ENCODE measurements at regions not wholly inside any gene's neighbourhood (a gene's known extent, or its start where the extent isn't known, plus 50 kb on each side); places are given as distances from the start of the nearest gene placed in this dataset.
"Not testable (repeated sequence)": the region's sequence is repeated elsewhere in the genome, so short reads cannot be mapped to it uniquely, and the experiment has no call there.

DNA sequence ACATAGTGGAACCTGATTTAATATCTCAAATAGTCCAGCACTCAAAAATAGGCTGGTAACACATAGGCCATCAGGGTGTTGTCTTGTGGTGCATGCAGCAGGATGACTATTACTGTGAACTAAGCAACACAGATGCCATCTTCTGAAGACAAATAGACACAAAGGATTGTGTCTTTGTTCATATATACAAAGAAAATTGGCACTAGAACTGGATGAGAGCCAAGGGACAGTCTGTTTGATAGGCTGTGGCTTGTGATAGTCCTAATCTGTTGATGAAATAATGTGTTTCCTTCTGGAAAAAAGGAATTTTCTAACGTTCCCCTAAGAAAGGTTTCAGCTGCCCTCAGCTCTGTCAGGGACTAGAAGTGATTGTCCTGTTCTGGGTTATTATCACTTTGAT is 129.8 kb downstream of the TPBG start:
- ATAC-seq = no peak

DNA sequence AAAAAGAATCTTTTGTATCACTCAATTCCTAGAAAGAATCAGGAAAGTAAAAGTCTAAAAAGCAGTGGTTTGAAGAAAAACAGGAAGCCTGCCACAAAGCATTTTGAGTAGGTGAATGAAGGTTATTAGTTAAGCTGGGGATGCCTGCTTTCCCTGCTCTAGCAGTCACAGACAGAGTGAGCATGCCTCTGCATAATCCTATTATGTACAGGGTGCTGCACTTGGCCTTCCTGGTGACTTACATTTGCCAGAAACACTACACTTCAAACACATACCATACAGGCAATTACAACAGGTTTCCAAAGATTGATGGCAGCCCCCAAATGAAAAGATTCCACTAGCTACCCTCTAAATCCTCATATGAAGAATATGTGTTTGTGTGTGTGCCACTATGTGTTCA is 130.8 kb downstream of the TPBG start:
- intact Hi-C loops (cut with DNase I) = no loop called here
- ATAC-seq (no peak), DNase-seq (no peak)

More for the DNA sequence above, 129.8 kb downstream of the TPBG start:
- Histone ChIP-seq H3K36me3 (no peaks in the 10 kb centered on the region), H3K9me3 (peaks cover 0 to 25% (median 2%) of the 10 kb centered on the region in 11 donors), H3K4me1 (no peaks in the 10 kb centered on the region), H3K27me3 (no peaks in the 10 kb centered on the region), H3K4me3 (no peak overlapping the region), H3K27ac (no peak overlapping the region)
- DNase-seq = no peak
- 19 to 25% methylated on average over 1 of the region's 1 CpG for WGBS, 2 donors
- intact Hi-C loops (cut with DNase I) = no loop called here
- TF ChIP-seq, protein P1, sequence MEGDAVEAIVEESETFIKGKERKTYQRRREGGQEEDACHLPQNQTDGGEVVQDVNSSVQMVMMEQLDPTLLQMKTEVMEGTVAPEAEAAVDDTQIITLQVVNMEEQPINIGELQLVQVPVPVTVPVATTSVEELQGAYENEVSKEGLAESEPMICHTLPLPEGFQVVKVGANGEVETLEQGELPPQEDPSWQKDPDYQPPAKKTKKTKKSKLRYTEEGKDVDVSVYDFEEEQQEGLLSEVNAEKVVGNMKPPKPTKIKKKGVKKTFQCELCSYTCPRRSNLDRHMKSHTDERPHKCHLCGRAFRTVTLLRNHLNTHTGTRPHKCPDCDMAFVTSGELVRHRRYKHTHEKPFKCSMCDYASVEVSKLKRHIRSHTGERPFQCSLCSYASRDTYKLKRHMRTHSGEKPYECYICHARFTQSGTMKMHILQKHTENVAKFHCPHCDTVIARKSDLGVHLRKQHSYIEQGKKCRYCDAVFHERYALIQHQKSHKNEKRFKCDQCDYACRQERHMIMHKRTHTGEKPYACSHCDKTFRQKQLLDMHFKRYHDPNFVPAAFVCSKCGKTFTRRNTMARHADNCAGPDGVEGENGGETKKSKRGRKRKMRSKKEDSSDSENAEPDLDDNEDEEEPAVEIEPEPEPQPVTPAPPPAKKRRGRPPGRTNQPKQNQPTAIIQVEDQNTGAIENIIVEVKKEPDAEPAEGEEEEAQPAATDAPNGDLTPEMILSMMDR (IDR thresholded peaks at IDR 0.05) = no peak

DNA sequence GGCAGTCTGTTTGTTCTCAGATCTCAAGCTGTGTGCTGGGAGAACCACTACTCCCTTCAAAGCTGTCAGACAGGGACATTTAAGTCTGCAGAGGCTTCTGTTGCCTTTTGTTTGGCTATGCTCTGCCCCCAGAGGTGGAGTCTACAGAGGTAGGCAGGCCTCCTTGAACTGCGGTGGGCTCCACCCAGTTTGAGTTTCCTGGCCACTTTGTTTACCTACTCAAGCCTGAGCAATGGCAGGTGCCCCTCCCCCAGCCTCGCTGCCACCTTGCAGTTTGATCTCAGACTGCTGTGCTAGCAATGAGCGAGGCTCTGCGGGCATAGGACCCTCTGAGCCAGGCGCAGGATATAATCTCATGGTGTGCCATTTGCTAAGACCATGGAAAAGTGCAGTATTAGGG is 138.3 kb downstream of the TPBG start:
- H3K27me3 ChIP-seq; DNase-seq; H3K4me3 ChIP-seq; H3K27ac ChIP-seq; ATAC-seq; H3K9me3 ChIP-seq; intact Hi-C loops (cut with DNase I); H3K36me3 ChIP-seq; H3K4me1 ChIP-seq: not testable (repeated sequence)
- 65 to 80% methylated on average over 5 of the region's 5 CpGs for WGBS, 2 donors

More for the DNA sequence above, 130.8 kb downstream of the TPBG start:
- Histone ChIP-seq H3K27ac (no peak overlapping the region), H3K36me3 (no peaks in the 10 kb centered on the region), H3K27me3 (no peaks in the 10 kb centered on the region), H3K4me3 (no peak overlapping the region), H3K9me3 (peaks cover 0 to 17% (median 0%) of the 10 kb centered on the region in 11 donors), H3K4me1 (no peaks in the 10 kb centered on the region)
- TF ChIP-seq, protein P1 (IDR thresholded peaks at IDR 0.05) = no peak

DNA sequence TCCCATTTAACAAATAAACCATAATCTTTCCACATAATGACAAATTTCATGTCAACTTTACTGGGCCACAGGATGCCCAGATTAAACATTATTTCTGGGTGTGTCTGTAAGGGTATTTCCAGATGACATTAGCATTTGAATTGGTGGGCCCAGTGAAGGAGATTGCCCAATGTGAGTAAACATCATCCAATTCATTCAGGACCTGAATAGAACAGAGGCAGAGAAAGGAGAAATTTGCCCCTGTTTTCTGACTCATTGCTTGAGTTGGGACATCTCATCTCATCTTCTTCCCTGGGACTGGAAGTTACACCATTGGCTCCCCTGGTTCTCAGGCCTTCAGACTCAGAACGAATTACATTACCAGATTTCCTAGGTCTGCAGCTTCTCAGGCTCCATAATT is 142.9 kb downstream of the TPBG start:
- intact Hi-C loops (cut with DNase I) = no loop called here

DNA sequence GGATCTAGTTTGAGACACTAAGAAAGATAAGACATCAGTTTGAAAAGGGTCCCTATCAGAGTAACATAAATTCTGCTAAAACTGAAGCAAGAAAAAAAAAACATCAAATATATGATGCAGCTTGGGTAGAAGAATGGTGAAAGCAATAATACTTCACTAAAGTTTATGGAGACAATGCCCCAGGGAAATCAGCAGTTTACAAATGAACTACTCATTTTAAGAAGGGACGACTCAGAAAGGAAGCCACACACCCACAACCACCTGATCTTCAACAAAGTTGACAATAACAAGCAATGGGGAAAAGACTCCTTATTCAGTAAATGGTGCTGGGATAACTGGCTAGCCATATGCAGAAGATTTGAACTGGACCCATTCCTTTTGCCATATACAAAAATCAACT is 143.5 kb downstream of the TPBG start:
- WGBS, 2 donors = 33% methylated on average over 1 of the region's 1 CpG
- no peak for DNase-seq

More for the DNA sequence above, 142.9 kb downstream of the TPBG start:
- Histone ChIP-seq H3K36me3 (no peaks in the 10 kb centered on the region), H3K4me3 (no peak overlapping the region), H3K27ac (no peak overlapping the region), H3K9me3 (peaks cover 0 to 5% (median 0%) of the 10 kb centered on the region in 11 donors), H3K4me1 (no peaks in the 10 kb centered on the region), H3K27me3 (no peaks in the 10 kb centered on the region)
- ATAC-seq (no peak), DNase-seq (no peak)
- TF ChIP-seq, protein P1 (IDR thresholded peaks at IDR 0.05) = no peak
- 58 to 61% methylated on average over 1 of the region's 1 CpG for WGBS, 2 donors

More for the DNA sequence above, 143.5 kb downstream of the TPBG start:
- TF ChIP-seq, protein P1 (IDR thresholded peaks at IDR 0.05) = no peak
- no peaks in the 10 kb centered on the region for H3K36me3 ChIP-seq
- no peaks in the 10 kb centered on the region for H3K4me1 ChIP-seq
- H3K27ac ChIP-seq = no peak overlapping the region
- no peaks in the 10 kb centered on the region for H3K9me3 ChIP-seq
- ATAC-seq = no peak
- no peaks in the 10 kb centered on the region for H3K27me3 ChIP-seq
- no peak overlapping the region for H3K4me3 ChIP-seq
- intact Hi-C loops (cut with DNase I) = no loop called here

Data from heart right ventricle (tissue), 16 donors.